A549 (cell line): ENCODE measurements at regions not wholly inside any gene's neighbourhood (a gene's known extent, or its start where the extent isn't known, plus 50 kb on each side); places are given as distances from the start of the nearest gene placed in this dataset.

Source experiments
- CEBPB ChIP-seq, 2 experiments: fragments of >200 bp in 1 of 2; sonication (Bioruptor Twin) in 1 of 2; formaldehyde crosslinking in 1 of 2; IDR thresholded peaks; 2 replicates each; pipeline ENCODE4 v1.6.1; 2012 to 2016
- TF ChIP-seq, protein P1 (sequence below): fragments of >200 bp; sonication (Bioruptor Twin); formaldehyde crosslinking; IDR thresholded peaks from 3 replicates; pipeline ENCODE4 v1.5.1; 2016
- TF ChIP-seq, protein P2 (sequence below): IDR thresholded peaks from 2 replicates; pipeline ENCODE4 v1.6.1; 2012

DNA sequence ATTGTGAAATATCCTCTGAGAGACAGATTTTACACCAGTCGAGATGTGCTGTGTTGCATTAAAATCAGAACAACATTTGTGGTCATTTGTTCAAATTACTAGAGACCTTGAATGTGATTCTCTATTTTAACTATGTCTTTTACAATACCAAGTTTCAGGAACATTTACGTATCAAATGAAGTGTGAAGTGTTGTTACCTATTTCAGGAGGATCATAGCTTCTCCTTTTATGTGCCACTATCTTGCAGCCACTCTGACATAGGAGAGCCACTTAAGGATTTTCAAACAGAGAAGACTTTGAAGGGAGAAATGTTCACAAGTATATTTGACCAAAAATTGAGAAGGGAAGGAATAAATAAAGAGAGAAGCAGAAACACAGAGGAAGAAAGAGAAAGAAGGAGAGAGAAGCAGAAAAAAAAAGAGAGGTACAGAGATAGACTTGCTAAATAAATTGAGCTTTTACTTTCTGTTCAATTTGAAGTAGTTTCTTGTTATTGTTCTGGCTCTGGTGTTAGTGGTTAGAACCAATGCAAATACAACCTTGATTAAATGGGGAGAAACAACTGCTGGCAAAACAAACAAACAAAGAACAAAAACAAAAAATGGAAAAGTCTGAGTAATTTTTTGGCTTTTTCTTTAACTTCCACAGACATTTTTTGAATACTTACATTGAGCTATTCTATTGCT lies 1206.8 kb downstream of the CDY2B start:
- TF ChIP-seq, protein P1, sequence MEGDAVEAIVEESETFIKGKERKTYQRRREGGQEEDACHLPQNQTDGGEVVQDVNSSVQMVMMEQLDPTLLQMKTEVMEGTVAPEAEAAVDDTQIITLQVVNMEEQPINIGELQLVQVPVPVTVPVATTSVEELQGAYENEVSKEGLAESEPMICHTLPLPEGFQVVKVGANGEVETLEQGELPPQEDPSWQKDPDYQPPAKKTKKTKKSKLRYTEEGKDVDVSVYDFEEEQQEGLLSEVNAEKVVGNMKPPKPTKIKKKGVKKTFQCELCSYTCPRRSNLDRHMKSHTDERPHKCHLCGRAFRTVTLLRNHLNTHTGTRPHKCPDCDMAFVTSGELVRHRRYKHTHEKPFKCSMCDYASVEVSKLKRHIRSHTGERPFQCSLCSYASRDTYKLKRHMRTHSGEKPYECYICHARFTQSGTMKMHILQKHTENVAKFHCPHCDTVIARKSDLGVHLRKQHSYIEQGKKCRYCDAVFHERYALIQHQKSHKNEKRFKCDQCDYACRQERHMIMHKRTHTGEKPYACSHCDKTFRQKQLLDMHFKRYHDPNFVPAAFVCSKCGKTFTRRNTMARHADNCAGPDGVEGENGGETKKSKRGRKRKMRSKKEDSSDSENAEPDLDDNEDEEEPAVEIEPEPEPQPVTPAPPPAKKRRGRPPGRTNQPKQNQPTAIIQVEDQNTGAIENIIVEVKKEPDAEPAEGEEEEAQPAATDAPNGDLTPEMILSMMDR: no peak
- TF ChIP-seq, protein P2, sequence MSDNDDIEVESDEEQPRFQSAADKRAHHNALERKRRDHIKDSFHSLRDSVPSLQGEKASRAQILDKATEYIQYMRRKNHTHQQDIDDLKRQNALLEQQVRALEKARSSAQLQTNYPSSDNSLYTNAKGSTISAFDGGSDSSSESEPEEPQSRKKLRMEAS: no peak
- TF ChIP-seq CEBPB (IDR thresholded peaks at IDR 0.05): no peak
